ENCODE measurements at regions not wholly inside any gene's neighbourhood (a gene's known extent, or its start where the extent isn't known, plus 50 kb on each side); places are given as distances from the start of the nearest gene placed in this dataset.

GRCh38 chr15:79197285-79197684, 85.2 kb upstream of the ANKRD34C start:
- no peaks in the 10 kb centered on the region for H3K4me1 ChIP-seq (ENCODE audit: insufficient read depth)
- H3K4me3 ChIP-seq (ENCODE audit: low read depth, low read length), result no peak overlapping the region
- H3K36me3 ChIP-seq (ENCODE audit: insufficient read depth), result no peaks in the 10 kb centered on the region
- DNase-seq (ENCODE audit: extremely low spot score), result no peak
- no peak overlapping the region for H3K27ac ChIP-seq (ENCODE audit: low read depth)
- 56% methylated on average over 7 of the region's 7 CpGs for WGBS

DNA sequence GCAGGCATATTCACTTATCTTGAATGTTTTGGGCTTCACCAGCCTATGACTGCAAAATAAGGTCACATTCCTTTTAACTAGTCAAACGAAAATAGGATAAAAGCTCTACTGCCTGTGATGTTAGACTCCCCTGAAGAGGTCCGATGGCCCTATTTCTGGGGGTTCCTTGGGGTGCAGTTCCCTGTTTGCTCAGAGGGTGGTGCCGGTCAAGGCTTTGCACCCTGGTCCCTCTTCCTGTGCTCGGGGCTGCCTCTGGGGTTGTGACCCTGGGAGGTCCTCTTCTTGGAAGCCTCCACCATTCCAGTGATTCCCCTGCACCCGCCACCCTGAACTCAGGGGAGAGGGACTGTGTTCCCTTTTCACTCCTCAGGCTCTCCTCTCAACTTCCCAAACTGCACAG, 86.7 kb upstream of the ANKRD34C start:
- WGBS, result 74% methylated on average over 5 of the region's 5 CpGs
- Histone ChIP-seq H3K4me3 (ENCODE audit: low read depth, low read length) (no peak overlapping the region), H3K27ac (ENCODE audit: low read depth) (no peak overlapping the region), H3K4me1 (ENCODE audit: insufficient read depth) (no peaks in the 10 kb centered on the region), H3K36me3 (ENCODE audit: insufficient read depth) (no peaks in the 10 kb centered on the region)
- DNase-seq (ENCODE audit: extremely low spot score), result no peak

DNA sequence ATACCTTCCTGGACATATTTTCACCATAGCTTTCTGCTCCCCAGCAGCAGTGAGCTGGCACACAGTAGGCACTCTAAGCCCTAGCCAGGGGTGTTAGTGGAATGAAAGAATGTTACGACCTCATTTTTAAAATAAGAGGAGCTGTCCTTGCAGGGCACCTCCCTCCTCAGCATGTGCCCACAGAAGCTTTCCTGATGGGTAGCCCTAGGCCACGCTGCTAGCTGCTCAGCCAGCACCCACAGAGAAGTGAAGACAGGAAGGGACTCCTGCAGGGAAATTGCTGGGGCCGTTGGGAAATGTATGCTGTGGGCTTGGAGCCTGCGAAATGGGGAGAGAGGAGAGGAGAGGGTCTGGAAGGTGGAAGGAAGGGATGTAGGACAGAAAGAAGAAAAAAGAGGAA, 87.3 kb upstream of the ANKRD34C start:
- DNase-seq (ENCODE audit: extremely low spot score), result no peak
- no peak overlapping the region for H3K4me3 ChIP-seq (ENCODE audit: low read depth, low read length)
- H3K27ac ChIP-seq (ENCODE audit: low read depth), result no peak overlapping the region
- no peaks in the 10 kb centered on the region for H3K4me1 ChIP-seq (ENCODE audit: insufficient read depth)
- WGBS, result 53% methylated on average over 4 of the region's 4 CpGs
- H3K36me3 ChIP-seq (ENCODE audit: insufficient read depth), result no peaks in the 10 kb centered on the region

DNA sequence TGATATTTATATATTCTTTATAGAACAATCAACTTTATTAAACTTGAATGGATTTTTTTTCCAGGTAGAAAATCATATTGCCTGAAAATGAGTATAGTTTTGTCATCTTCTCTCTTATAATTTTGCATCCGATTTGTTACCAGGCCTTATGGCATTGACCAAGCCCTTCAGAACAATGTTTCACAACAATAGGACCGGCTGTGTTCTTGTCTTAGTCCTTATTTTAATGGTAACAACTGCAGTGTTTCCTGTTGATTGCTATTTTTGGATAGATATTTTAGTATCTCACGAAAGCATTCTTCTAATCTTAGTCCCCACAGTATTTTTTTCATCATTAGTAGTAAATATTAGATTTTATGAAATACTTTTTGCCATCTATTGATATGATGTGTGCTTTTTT, 88.1 kb upstream of the ANKRD34C start:
- whole genome bisulfite sequencing, result 50% methylated on average over 3 of the region's 3 CpGs
- no peak for DNase-seq (ENCODE audit: extremely low spot score)
- H3K27ac ChIP-seq (ENCODE audit: low read depth), result no peak overlapping the region
- H3K4me1 ChIP-seq (ENCODE audit: insufficient read depth), result no peaks in the 10 kb centered on the region
- H3K4me3 ChIP-seq (ENCODE audit: low read depth, low read length), result no peak overlapping the region
- H3K36me3 ChIP-seq (ENCODE audit: insufficient read depth), result no peaks in the 10 kb centered on the region

DNA sequence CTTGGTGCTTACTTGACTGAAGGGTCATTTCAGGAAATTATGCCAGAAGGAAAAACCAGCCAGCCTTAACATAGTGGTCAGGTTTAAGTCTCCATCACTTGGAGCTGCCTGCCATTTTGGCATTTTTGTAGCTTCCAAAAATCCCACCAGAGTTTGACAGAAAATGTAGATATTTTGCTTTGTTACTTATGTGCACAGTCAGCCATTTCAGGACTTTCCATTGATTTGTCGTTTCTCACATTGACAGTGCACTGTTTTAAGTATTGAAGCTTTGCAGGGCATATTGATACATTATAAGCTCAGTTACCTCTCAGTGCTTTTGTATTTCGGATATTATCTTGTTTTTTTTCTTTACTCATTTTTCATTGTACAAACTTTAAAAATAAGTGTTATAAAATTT, 89.0 kb upstream of the ANKRD34C start:
- WGBS, result 94% methylated on average over 2 of the region's 2 CpGs
- H3K4me3 ChIP-seq (ENCODE audit: low read depth, low read length), result no peak overlapping the region
- DNase-seq (ENCODE audit: extremely low spot score), result no peak
- no peaks in the 10 kb centered on the region for H3K36me3 ChIP-seq (ENCODE audit: insufficient read depth)
- no peak overlapping the region for H3K27ac ChIP-seq (ENCODE audit: low read depth)
- no peaks in the 10 kb centered on the region for H3K4me1 ChIP-seq (ENCODE audit: insufficient read depth)

- no peak overlapping the region for H3K4me3 ChIP-seq (ENCODE audit: low read depth, low read length)
- no peaks in the 10 kb centered on the region for H3K4me1 ChIP-seq (ENCODE audit: insufficient read depth)
- 78% methylated on average over 6 of the region's 6 CpGs for WGBS
- no peak overlapping the region for H3K27ac ChIP-seq (ENCODE audit: low read depth)
- DNase-seq (ENCODE audit: extremely low spot score), result no peak
- no peaks in the 10 kb centered on the region for H3K36me3 ChIP-seq (ENCODE audit: insufficient read depth)
Observed at GRCh38 chr15:79193103-79193502, 89.4 kb upstream of the ANKRD34C start.

DNA sequence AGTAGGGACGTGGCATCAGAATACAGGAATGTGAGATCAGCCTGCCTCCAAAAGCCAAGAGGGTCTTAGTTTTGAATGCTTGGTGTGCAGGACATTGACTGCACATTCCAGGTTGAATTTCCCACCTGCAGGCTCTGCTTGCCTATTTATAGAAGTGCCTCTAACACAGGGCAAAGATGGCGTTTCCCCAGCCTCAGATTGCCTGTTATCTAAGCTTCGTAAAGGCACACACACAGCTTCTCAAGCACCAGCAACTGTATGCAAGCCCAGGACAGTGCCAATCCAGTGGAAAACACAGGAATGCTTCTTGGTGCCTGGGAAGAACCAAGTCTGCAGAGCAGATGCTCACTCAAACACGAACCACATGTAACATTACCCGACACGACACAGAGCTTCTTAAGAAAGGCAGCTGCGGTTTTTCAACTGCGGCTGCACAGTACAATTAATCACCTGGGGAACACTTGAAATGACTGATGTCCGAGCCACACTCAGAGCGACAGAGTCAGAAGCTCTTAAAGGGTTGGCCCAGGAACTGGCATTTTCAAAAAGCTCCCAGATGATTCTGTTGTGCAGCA, 90.0 kb upstream of the ANKRD34C start:
- no peak for DNase-seq (ENCODE audit: extremely low spot score)
- 63% methylated on average over 10 of the region's 10 CpGs for WGBS
- Histone ChIP-seq H3K36me3 (ENCODE audit: insufficient read depth) (no peaks in the 10 kb centered on the region), H3K4me1 (ENCODE audit: insufficient read depth) (no peaks in the 10 kb centered on the region), H3K4me3 (ENCODE audit: low read depth, low read length) (no peak overlapping the region), H3K27ac (ENCODE audit: low read depth) (no peak overlapping the region)

DNA sequence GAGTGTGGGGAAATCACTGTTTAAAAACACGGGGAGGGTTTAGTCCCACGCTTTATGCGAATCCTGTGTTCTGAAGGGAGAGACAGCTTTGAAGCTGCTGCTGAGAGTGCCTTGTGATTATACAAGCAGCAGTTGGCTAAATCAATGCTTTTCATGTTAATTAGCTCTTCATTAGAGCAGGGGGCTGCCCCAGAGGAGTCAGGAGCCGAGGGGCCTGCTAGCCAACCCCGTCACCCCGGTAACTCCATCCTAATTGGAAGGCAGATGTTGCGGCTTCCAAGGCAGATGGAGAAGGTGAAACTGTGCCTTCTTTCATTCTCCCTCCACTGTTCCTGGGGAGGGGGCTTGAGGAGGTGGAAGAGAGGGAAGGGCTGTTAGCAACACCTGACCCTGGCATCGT, 92.4 kb upstream of the ANKRD34C start:
- Histone ChIP-seq H3K27ac (ENCODE audit: low read depth) (no peak overlapping the region), H3K4me1 (ENCODE audit: insufficient read depth) (no peaks in the 10 kb centered on the region), H3K4me3 (ENCODE audit: low read depth, low read length) (no peak overlapping the region), H3K36me3 (ENCODE audit: insufficient read depth) (no peaks in the 10 kb centered on the region)
- no peak for DNase-seq (ENCODE audit: extremely low spot score)
- 78% methylated on average over 8 of the region's 8 CpGs for WGBS

GRCh38 chr15:79186616-79187015, 95.9 kb upstream of the ANKRD34C start:
- Histone ChIP-seq H3K36me3 (ENCODE audit: insufficient read depth) (no peaks in the 10 kb centered on the region), H3K27ac (ENCODE audit: low read depth) (no peak overlapping the region), H3K4me3 (ENCODE audit: low read depth, low read length) (no peak overlapping the region), H3K4me1 (ENCODE audit: insufficient read depth) (no peaks in the 10 kb centered on the region)
- DNase-seq (ENCODE audit: extremely low spot score), result no peak
- WGBS, result 86% methylated on average over 8 of the region's 8 CpGs

GRCh38 chr15:79185199-79185598, 94.6 kb upstream of the RASGRF1 start:
- Histone ChIP-seq H3K27ac (ENCODE audit: low read depth) (no peak overlapping the region), H3K4me3 (ENCODE audit: low read depth, low read length) (no peak overlapping the region), H3K4me1 (ENCODE audit: insufficient read depth) (no peaks in the 10 kb centered on the region), H3K36me3 (ENCODE audit: insufficient read depth) (no peaks in the 10 kb centered on the region)
- WGBS, result 85% methylated on average over 7 of the region's 7 CpGs
- no peak for DNase-seq (ENCODE audit: extremely low spot score)

GRCh38 chr15:79184465-79184892, 93.9 kb upstream of the RASGRF1 start:
- DNase-seq (ENCODE audit: extremely low spot score), result peak; percentile 31
- Histone ChIP-seq H3K4me1 (ENCODE audit: insufficient read depth) (no peaks in the 10 kb centered on the region), H3K27ac (ENCODE audit: low read depth) (no peak overlapping the region), H3K36me3 (ENCODE audit: insufficient read depth) (no peaks in the 10 kb centered on the region), H3K4me3 (ENCODE audit: low read depth, low read length) (no peak overlapping the region)
- 2% methylated on average over 4 of the region's 4 CpGs for WGBS

DNA sequence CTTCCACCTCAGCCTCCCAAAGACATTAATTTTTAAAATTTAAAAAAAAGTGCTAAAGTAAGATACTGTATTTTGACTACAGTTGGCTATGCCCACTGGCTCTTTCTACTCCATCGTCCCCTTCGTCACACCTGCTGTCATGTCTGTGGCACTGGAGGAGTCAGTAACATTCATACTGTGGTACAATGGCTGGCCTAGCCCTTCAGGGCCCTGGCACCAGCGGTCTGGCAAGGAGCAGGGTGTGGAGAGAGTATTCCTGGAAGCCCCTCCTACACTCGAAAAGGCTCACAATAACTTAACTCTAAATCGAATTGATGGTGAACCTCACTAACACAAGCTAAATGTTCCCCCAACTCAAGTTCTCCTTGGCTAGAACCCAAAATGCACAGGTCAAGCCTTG, 89.7 kb upstream of the RASGRF1 start:
- Histone ChIP-seq H3K27ac (ENCODE audit: low read depth) (no peak overlapping the region), H3K4me3 (ENCODE audit: low read depth, low read length) (no peak overlapping the region), H3K4me1 (ENCODE audit: insufficient read depth) (no peaks in the 10 kb centered on the region), H3K36me3 (ENCODE audit: insufficient read depth) (no peaks in the 10 kb centered on the region)
- WGBS, result 88% methylated on average over 5 of the region's 5 CpGs
- no peak for DNase-seq (ENCODE audit: extremely low spot score)

DNA sequence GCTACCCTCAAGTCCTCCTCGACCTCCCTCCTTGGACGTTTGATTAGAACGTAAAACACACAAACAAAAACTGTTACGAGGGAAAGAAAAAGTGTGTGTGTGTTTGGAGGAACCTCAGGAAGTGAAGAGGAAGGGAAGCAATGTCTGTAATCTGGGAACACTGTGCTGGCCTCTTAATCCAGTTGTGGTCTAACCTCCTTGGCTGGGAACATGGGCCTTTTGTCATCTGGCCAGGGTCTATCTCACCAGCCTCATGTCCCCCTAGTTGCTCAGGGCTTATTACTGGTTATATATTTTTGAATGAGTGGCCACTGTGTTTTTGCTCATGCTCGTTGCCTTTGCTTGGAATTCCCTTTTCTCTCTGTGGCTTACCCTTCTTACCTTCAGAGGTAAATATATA, 89.0 kb upstream of the RASGRF1 start:
- H3K36me3 ChIP-seq (ENCODE audit: insufficient read depth), result no peaks in the 10 kb centered on the region
- no peak overlapping the region for H3K27ac ChIP-seq (ENCODE audit: low read depth)
- DNase-seq (ENCODE audit: extremely low spot score), result no peak
- H3K4me1 ChIP-seq (ENCODE audit: insufficient read depth), result no peaks in the 10 kb centered on the region
- no peak overlapping the region for H3K4me3 ChIP-seq (ENCODE audit: low read depth, low read length)
- 79% methylated on average over 5 of the region's 5 CpGs for WGBS

- no peak for DNase-seq (ENCODE audit: extremely low spot score)
- WGBS, result 59% methylated on average over 14 of the region's 14 CpGs
- no peak overlapping the region for H3K27ac ChIP-seq (ENCODE audit: low read depth)
- no peaks in the 10 kb centered on the region for H3K36me3 ChIP-seq (ENCODE audit: insufficient read depth)
- no peaks in the 10 kb centered on the region for H3K4me1 ChIP-seq (ENCODE audit: insufficient read depth)
- no peak overlapping the region for H3K4me3 ChIP-seq (ENCODE audit: low read depth, low read length)
Observed at GRCh38 chr15:79179108-79179561, 88.6 kb upstream of the RASGRF1 start.

DNA sequence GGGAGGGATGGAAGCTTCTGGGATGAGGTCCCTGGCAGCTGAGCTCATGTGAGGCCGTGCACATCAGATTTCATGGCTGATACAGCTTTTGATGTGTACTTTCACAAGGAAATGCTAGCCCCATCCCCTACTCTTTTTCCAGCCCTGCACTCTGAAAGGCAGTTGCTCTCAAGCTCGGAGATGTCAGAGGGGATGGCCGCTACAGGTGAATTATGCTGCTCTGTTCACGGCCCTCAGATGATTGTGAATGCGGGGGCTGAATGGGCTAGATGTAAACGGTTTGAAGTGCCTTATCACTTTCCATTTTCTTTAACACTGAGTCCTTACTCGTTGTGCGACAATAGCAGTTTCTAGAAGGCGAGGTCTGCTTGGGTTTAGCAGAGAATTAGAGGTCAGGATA, 88.0 kb upstream of the RASGRF1 start:
- H3K27ac ChIP-seq (ENCODE audit: low read depth), result no peak overlapping the region
- H3K4me1 ChIP-seq (ENCODE audit: insufficient read depth), result no peaks in the 10 kb centered on the region
- no peak for DNase-seq (ENCODE audit: extremely low spot score)
- H3K4me3 ChIP-seq (ENCODE audit: low read depth, low read length), result no peak overlapping the region
- 77% methylated on average over 9 of the region's 9 CpGs for WGBS
- no peaks in the 10 kb centered on the region for H3K36me3 ChIP-seq (ENCODE audit: insufficient read depth)

Data from urinary bladder (tissue), 3 donors.